HCT116 (cell line): ENCODE measurements at regions not wholly inside any gene's neighbourhood (a gene's known extent, or its start where the extent isn't known, plus 50 kb on each side); places are given as distances from the start of the nearest gene placed in this dataset.
"Not testable (repeated sequence)": the region's sequence is repeated elsewhere in the genome, so short reads cannot be mapped to it uniquely, and the experiment has no call there.

Source experiments
- POLR2A ChIP-seq: IDR thresholded peaks from 2 replicates; pipeline ENCODE4 v1.7.0; 2011; ENCODE audit warnings: borderline replicate concordance; ENCODE audit not compliant: insufficient read depth, insufficient read length; ENCODE audit errors: extremely low read depth
- POLR2AphosphoS5 ChIP-seq: IDR thresholded peaks from 2 replicates; pipeline ENCODE4 v1.6.1; 2011; ENCODE audit warnings: mild to moderate bottlenecking, low read depth, low read length, moderate library complexity
- ZBTB33 ChIP-seq: IDR thresholded peaks from 2 replicates; pipeline ENCODE4 v1.6.1; 2011; ENCODE audit warnings: mild to moderate bottlenecking, low read length, moderate library complexity; ENCODE audit not compliant: insufficient replicate concordance; ENCODE audit errors: extremely low read depth
- ZNF274 ChIP-seq: fragments of 200-500 bp; sonication (Bioruptor generic); IDR thresholded peaks from 2 replicates; pipeline ENCODE4 v1.6.1; 2014; ENCODE audit warnings: mild to moderate bottlenecking, low read depth, low read length, inconsistent platforms
- TF ChIP-seq, protein P1 (sequence below), 3 experiments: fragments of 200-600 bp in 1 of 3; sonication (generic) in 1 of 3; IDR thresholded peaks in 2 of 3; conservative IDR thresholded peaks in 1 of 3; 2 replicates each; pipeline ENCODE4 v1.5.1; 2012 to 2017; ENCODE audit warnings: low read depth in 2 of 3, low read length in 2 of 3, antibody characterized with exemption in 1 of 3, borderline replicate concordance in 1 of 3, control low read depth in 1 of 3, mild to moderate bottlenecking in 1 of 3, mixed read lengths in 1 of 3, mixed run types in 1 of 3, moderate library complexity in 1 of 3; ENCODE audit not compliant: insufficient read depth in 1 of 3

DNA sequence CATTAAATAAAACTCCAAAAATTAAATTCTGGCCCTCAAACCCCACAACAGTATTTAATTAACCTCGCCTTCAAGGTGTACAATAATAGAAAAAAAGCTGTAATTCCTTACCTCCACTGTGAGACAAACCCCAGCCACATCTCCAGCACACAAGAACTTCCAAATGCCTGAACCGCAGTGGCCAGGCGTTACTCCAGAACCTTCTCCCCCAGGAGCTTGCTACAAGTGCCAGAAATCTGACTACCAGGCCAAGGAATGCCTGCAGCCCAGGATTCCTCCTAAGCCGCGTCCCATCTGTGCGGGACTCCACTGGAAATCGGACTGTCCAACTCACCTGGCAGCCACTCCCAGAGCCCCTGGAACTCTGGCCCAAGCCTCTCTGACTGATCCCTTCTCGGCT is 163.2 kb downstream of the ADRA2C start:
- TF ChIP-seq POLR2AphosphoS5, POLR2A, ZNF274, ZBTB33: not testable (repeated sequence)
- TF ChIP-seq, protein P1, sequence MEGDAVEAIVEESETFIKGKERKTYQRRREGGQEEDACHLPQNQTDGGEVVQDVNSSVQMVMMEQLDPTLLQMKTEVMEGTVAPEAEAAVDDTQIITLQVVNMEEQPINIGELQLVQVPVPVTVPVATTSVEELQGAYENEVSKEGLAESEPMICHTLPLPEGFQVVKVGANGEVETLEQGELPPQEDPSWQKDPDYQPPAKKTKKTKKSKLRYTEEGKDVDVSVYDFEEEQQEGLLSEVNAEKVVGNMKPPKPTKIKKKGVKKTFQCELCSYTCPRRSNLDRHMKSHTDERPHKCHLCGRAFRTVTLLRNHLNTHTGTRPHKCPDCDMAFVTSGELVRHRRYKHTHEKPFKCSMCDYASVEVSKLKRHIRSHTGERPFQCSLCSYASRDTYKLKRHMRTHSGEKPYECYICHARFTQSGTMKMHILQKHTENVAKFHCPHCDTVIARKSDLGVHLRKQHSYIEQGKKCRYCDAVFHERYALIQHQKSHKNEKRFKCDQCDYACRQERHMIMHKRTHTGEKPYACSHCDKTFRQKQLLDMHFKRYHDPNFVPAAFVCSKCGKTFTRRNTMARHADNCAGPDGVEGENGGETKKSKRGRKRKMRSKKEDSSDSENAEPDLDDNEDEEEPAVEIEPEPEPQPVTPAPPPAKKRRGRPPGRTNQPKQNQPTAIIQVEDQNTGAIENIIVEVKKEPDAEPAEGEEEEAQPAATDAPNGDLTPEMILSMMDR (IDR thresholded peaks at IDR 0.05 in 2 of 3, conservative IDR thresholded peaks at IDR 0.05 in 1 of 3; ENCODE audit: borderline replicate concordance in 1 of 3, insufficient read depth in 1 of 3, low read depth in 2 of 3, low read length in 2 of 3): not testable (repeated sequence)
